ENCODE measurements at regions not wholly inside any gene's neighbourhood (a gene's known extent, or its start where the extent isn't known, plus 50 kb on each side); places are given as distances from the start of the nearest gene placed in this dataset.

- TF ChIP-seq MYC (IDR thresholded peaks at IDR 0.05; ENCODE audit: borderline replicate concordance, low read length) (no peak), CHD4 (IDR thresholded peaks at IDR 0.05; ENCODE audit: borderline replicate concordance) (no peak), EP300 (IDR thresholded peaks at IDR 0.05) (no peak), CTCF (IDR thresholded peaks at IDR 0.05) (no peak), RAD21 (conservative IDR thresholded peaks at IDR 0.05 in 1 of 2, IDR thresholded peaks at IDR 0.05 in 1 of 2) (no peak), KDM1A (IDR thresholded peaks at IDR 0.05; ENCODE audit: low read depth) (no peak), RCOR1 (IDR thresholded peaks at IDR 0.05; ENCODE audit: low read depth, low read length) (no peak), HMGXB4 (CRISPR knock-in tag; IDR thresholded peaks at IDR 0.05; ENCODE audit: borderline replicate concordance) (no peak)
- TF ChIP-seq, protein P1, sequence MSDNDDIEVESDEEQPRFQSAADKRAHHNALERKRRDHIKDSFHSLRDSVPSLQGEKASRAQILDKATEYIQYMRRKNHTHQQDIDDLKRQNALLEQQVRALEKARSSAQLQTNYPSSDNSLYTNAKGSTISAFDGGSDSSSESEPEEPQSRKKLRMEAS (IDR thresholded peaks at IDR 0.05), result no peak
Observed at GRCh38 chr6:105561486-105561885, 158.6 kb upstream of the PREP start.
